SK-N-SH treated with all-trans-retinoic acid at 6 μM for 48 hours (cell line): ENCODE measurements at regions not wholly inside any gene's neighbourhood (a gene's known extent, or its start where the extent isn't known, plus 50 kb on each side); places are given as distances from the start of the nearest gene placed in this dataset.
"Not testable (repeated sequence)": the region's sequence is repeated elsewhere in the genome, so short reads cannot be mapped to it uniquely, and the experiment has no call there.

ENCODE experiments used
- ARNTL ChIP-seq: fragments of 450-650 bp; formaldehyde crosslinking; IDR thresholded peaks from 2 replicates; pipeline ENCODE4 v1.5.0; 2020; ENCODE audit warnings: low read depth, mild to moderate bottlenecking, moderate library complexity, borderline replicate concordance
- ESRRG ChIP-seq: fragments of 250-450 bp; sonication (Bioruptor Pico); IDR thresholded peaks from 2 replicates; pipeline ENCODE4 v1.6.1; 2021; ENCODE audit warnings: mild to moderate bottlenecking
- GLIS3 ChIP-seq: fragments of 250-450 bp; sonication (Bioruptor Pico); IDR thresholded peaks from 2 replicates; pipeline ENCODE4 v1.5.0; 2020; ENCODE audit warnings: mild to moderate bottlenecking, moderate library complexity
- OSR1 ChIP-seq: fragments of 250-450 bp; sonication (Bioruptor Pico); IDR thresholded peaks from 2 replicates; pipeline ENCODE4 v1.8.0; 2022; ENCODE audit warnings: moderate library complexity, mild to moderate bottlenecking, inconsistent platforms
- PATZ1 ChIP-seq: fragments of 250-450 bp; sonication (Bioruptor Pico); IDR thresholded peaks from 2 replicates; pipeline ENCODE4 v1.8.0; 2020; ENCODE audit warnings: mild to moderate bottlenecking, moderate library complexity, borderline replicate concordance
- PPARA ChIP-seq: fragments of 250-450 bp; sonication (Bioruptor Pico); IDR thresholded peaks from 2 replicates; pipeline ENCODE4 v1.5.0; 2020; ENCODE audit warnings: mild to moderate bottlenecking, borderline replicate concordance
- TOX ChIP-seq: fragments of 250-450 bp; sonication (Bioruptor Pico); IDR thresholded peaks from 2 replicates; pipeline ENCODE4 v1.8.0; 2021; ENCODE audit warnings: mild to moderate bottlenecking, moderate library complexity, borderline replicate concordance
- ZC3H10 ChIP-seq: fragments of 250-450 bp; sonication (Bioruptor Pico); IDR thresholded peaks from 2 replicates; pipeline ENCODE4 v1.5.1; 2021; ENCODE audit warnings: mild to moderate bottlenecking, moderate library complexity
- ZFP3 ChIP-seq: fragments of 250-450 bp; sonication (Bioruptor Pico); IDR thresholded peaks from 2 replicates; pipeline ENCODE4 v1.5.0; 2020; ENCODE audit warnings: mild to moderate bottlenecking, moderate library complexity
- ZFP30 ChIP-seq: fragments of 450-650 bp; formaldehyde crosslinking; IDR thresholded peaks from 2 replicates; pipeline ENCODE4 v1.5.0; 2022; ENCODE audit warnings: mild to moderate bottlenecking, moderate library complexity

DNA sequence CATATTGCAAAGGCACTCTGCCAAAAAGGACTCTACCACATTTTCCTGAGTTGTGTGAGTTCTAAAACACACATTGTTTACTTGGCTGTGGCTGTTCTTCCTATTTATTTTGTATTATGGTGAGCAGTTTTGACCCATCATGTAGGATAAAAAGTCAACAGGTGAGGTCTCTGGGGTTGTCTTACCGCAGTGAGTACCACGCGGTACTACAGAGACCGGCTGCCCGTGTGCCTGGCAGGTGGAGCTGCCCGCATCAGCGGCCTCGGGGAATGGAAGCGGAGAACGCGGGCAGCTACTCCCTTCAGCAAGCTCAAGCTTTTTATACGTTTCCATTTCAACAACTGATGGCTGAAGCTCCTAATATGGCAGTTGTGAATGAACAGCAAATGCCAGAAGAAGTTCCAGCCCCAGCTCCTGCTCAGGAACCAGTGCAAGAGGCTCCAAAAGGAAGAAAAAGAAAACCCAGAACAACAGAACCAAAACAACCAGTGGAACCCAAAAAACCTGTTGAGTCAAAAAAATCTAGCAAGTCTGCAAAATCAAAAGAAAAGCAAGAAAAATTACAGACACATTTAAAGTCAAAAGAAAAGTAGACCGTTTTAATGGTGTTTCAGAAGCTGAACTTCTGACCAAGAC lies 155.3 kb upstream of the RASSF8 start:
- TF ChIP-seq PATZ1; ARNTL (CRISPR knock-in tag); GLIS3 (CRISPR knock-in tag); ZC3H10 (CRISPR knock-in tag); TOX (CRISPR knock-in tag); ZFP30 (CRISPR knock-in tag); ESRRG (CRISPR knock-in tag); OSR1; PPARA (CRISPR knock-in tag); ZFP3 (CRISPR knock-in tag): not testable (repeated sequence)
